Urinary bladder (tissue), 3 donors: ENCODE measurements at regions not wholly inside any gene's neighbourhood (a gene's known extent, or its start where the extent isn't known, plus 50 kb on each side); places are given as distances from the start of the nearest gene placed in this dataset.

Experiments used
- DNase-seq: peaks from one replicate; pipeline ENCODE4 v3.0.0-alpha.2; 2015; ENCODE audit errors: extremely low spot score
- H3K27ac ChIP-seq: one replicate; pipeline ENCODE4 v1.5.1; 2013; ENCODE audit warnings: low read depth, mild to moderate bottlenecking, moderate library complexity
- H3K36me3 ChIP-seq: one replicate; pipeline ENCODE4 v1.6.1; 2013; ENCODE audit warnings: mild to moderate bottlenecking, moderate library complexity; ENCODE audit not compliant: insufficient read depth
- H3K4me1 ChIP-seq: one replicate; pipeline ENCODE4 v1.6.1; 2013; ENCODE audit warnings: mild to moderate bottlenecking, moderate library complexity; ENCODE audit not compliant: insufficient read depth
- H3K4me3 ChIP-seq: one replicate; pipeline ENCODE4 v1.5.1; 2013; ENCODE audit warnings: low read depth, low read length
- WGBS: extraction: QIAGEN DNeasy Blood & Tissue Kit; methylation state at CpG from one replicate; pipeline ENCODE4 v1.1.7; 2013; 5-methylcytosine and 5-hydroxymethylcytosine counted together
- donor health status: healthy with polysubstance abuse.
- donor health status: healthy.

DNA sequence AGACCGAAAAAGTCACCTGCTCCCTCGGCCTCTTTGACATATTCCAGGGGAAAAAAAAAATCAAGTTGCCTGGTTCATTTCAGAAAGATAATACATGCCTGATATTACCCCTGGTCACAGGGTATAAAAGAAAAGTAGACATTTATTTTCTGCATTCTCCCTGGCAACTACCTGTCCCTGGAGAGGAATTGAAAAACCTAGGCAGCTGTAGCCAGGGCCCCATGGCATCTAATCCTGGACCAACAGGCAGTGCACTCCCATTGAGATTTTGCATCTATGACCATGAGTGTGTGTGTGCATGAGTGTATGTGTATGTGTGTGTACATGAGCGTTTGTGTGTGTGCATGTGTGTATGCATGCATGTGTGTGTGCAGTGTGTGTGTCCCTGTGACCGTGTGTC is 338.2 kb upstream of the PFKP start:
- H3K27ac ChIP-seq: no peak overlapping the region
- H3K4me1 ChIP-seq: no peaks in the 10 kb centered on the region
- DNase-seq: no peak
- H3K36me3 ChIP-seq: no peaks in the 10 kb centered on the region
- 80% methylated on average over 4 of the region's 4 CpGs for WGBS
- H3K4me3 ChIP-seq: no peak overlapping the region

DNA sequence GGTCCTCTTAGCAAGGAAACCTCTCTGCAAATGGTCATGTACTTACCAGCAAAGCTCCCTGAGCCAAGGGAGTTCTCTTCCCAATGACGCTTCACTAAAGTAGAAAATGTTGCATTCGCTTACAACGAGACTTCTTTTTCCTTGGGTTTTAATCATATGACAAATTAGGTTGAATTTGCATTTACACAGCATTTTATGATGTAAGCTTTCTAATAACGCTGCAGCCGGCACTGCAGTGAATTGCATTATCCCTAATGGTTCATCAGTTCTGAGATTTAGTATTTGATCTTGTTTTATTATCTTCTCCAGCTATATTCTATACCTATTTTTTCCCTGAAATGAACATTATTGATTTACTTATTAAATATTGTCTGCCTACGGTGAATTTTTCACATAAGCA is 339.3 kb upstream of the PFKP start:
- no peaks in the 10 kb centered on the region for H3K36me3 ChIP-seq
- no peaks in the 10 kb centered on the region for H3K4me1 ChIP-seq
- DNase-seq: no peak
- 91% methylated on average over 6 of the region's 6 CpGs for WGBS
- no peak overlapping the region for H3K27ac ChIP-seq
- no peak overlapping the region for H3K4me3 ChIP-seq

DNA sequence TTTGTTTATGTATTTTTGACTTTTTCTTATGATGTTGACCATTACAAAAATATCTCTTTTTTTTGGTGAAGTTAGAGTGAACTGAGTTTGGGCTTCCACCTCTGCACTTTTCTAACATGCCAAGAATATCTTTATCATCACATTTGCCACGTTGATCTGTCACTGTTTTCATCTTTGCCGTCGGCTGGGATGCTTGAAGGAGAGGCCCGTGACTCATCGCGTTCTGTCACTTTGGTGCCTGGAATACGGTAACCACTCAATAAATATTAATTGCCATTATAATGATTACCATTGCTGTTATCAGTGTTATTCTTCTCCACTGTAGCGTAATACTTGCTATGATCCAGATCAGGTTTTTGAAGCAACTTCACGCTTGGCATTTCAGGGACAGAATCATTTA is 350.8 kb upstream of the PFKP start:
- DNase-seq: no peak
- WGBS: 78% methylated on average over 9 of the region's 9 CpGs
- H3K27ac ChIP-seq: no peak overlapping the region
- H3K4me3 ChIP-seq: no peak overlapping the region
- no peaks in the 10 kb centered on the region for H3K4me1 ChIP-seq
- H3K36me3 ChIP-seq: no peaks in the 10 kb centered on the region

DNA sequence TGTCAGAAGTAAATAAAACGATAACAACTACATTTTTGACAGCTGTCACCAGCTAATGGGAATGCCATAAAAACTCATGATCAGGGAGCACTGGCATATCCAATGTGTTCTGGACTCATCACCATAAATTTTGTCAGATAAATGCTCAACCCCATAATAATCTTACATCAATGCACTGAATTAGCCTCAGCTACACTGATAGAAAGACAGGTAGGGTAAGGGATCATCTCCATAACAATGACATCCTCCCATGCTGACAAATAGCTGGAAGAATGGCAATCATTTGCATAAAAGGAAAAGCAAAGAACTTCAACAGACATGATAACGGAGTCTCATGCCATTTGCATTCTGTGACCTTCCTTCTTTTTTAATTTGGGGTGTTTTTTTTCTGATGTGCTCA is 352.8 kb upstream of the PFKP start:
- Histone ChIP-seq H3K4me1 (no peaks in the 10 kb centered on the region), H3K4me3 (no peak overlapping the region), H3K27ac (no peak overlapping the region), H3K36me3 (no peaks in the 10 kb centered on the region)
- 76% methylated on average over 2 of the region's 2 CpGs for WGBS
- no peak for DNase-seq

DNA sequence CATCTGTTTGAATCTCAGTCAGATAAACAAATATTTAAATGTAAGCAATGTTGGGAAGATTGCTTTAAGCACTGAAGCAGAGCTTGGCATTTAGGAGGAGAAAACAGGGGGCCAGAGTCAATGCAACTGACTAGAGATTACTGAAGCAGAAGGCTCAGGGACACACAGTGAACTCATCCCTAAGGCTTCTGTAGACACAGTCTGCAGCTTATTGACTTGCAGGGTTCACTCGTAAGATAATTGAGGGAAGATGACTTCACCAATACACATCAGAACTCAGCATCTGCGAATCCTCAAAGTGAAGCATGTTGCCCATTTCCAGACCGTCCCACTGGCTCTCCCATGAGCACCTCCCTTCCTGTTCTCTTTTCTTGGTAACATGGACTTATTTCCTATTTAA is 363.4 kb upstream of the PFKP start:
- H3K4me1 ChIP-seq: no peaks in the 10 kb centered on the region
- H3K36me3 ChIP-seq: no peaks in the 10 kb centered on the region
- no peak overlapping the region for H3K4me3 ChIP-seq
- DNase-seq: no peak
- 40% methylated on average over 3 of the region's 3 CpGs for WGBS
- no peak overlapping the region for H3K27ac ChIP-seq

DNA sequence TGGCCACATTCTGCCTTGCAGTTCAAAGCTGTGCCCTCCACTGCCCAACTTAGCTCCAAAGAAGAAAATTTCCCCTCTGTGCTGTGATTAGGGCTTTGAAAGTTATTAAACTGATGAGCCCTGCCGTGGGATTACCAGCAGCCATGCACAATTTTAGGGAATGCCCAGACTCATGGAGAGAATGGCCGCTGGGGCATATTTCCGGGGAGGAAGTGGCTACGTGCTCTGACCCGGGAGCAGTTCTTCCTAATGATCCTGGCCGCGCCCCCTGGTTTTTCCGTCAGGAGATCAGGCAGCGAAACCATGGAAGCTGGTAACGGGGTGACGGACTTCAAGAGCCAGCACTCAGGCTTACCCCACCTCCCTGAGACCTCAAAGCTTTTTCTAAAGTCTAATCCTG is 365.5 kb upstream of the PFKP start:
- no peak overlapping the region for H3K4me3 ChIP-seq

DNA sequence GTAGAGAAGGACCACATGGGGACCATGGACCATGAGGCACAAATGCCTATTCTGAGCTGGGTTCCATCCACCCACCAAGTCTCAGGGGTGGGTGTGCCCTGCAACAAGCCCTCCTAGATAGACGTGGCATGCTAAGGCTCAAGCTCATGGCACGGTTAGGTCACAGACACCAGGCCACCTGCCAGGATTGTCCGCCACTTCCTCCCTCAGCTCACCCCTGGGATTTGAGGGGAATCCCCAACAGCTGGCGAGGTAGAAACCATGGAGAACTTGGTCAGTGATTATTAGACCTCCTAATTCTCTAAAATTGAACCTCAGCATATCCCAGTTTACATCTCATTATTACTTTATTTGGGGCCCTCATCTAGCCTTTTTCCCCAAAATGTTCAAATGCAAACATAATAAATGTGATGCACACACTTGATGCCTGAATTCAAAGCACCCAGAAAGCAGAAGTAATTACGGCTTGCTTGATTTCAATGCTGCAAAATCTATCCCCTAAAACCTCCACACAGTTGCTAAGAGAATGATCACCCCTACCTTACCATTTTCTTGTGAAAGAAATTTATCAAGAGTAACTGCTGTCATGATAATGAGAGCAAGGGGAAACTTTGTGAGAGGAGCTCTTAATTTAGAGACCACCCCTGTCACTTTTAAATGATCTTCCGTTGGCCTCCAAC is 366.6 kb upstream of the PFKP start:
- H3K36me3 ChIP-seq: no peaks in the 10 kb centered on the region
- 81% methylated on average over 6 of the region's 6 CpGs for WGBS

More for the DNA sequence above, 365.5 kb upstream of the PFKP start:
- DNase-seq: no peak
- Histone ChIP-seq H3K4me1 (no peaks in the 10 kb centered on the region), H3K27ac (no peak overlapping the region), H3K36me3 (no peaks in the 10 kb centered on the region)
- WGBS: 95% methylated on average over 11 of the region's 11 CpGs

DNA sequence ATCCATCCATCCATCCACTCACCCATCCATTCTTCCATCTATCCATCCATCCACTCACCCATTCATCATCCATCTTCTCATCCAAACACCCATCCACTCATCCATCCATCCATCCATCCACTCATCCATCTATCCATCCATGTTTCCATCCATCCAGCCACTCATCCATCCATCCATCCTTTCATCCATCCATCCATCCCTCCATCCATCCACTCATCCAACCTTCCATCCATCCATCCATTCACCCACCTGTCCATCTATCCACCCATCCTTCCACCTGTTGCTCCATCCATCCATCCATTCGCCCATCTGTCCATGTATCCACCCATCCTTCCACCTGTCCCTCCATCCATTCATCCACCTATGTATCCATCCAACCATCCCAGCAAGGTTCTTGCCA is 378.4 kb upstream of the PFKP start:
- 57% methylated on average over 1 of the region's 1 CpG for WGBS
- H3K36me3 ChIP-seq: no peaks in the 10 kb centered on the region
- H3K4me1 ChIP-seq: no peaks in the 10 kb centered on the region
- no peak overlapping the region for H3K27ac ChIP-seq
- DNase-seq: no peak
- H3K4me3 ChIP-seq: no peak overlapping the region

More for the DNA sequence above, 366.6 kb upstream of the PFKP start:
- Histone ChIP-seq H3K4me3 (no peak overlapping the region), H3K27ac (no peak overlapping the region), H3K4me1 (no peaks in the 10 kb centered on the region)
- DNase-seq: no peak

DNA sequence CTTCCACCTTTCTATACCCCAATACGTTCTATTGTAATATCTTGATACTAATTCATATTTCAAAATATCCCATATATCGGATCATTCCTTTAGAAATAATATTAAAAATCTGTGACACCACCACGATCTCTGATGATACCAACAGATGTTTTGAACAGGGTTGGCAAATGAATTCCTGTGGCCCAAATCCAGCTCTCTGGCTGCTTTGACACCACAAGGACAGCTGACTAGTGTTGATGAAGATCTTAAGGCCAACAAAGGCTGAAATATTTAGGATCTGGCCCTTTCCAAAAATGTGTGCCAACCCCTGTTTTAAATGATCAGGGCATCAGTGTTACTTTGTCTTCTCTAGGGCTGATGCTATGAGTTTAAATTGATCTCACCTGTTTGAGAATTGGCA is 380.7 kb upstream of the PFKP start:
- WGBS: 81% methylated on average over 3 of the region's 3 CpGs
- H3K4me1 ChIP-seq: no peaks in the 10 kb centered on the region
- no peak for DNase-seq

DNA sequence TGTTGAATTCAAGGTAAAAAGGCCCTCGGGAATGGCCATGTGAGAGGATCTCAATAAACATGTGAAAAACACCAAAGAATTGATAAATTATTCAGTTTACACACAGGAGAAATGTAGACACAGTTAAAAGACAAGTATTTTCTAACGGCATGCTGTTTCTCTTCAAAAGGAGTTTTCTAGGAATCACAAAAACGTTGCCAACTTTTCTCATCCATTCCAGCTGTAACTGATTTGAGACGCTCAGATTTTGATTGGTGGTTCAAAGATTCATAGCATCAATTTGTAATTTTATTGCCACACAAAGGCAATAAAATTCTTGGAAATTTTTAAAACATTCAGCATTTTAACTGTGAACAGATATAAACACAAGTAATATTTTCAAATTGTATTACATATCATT is 384.9 kb upstream of the PFKP start:
- no peak for DNase-seq
- 27% methylated on average over 4 of the region's 4 CpGs for WGBS
- Histone ChIP-seq H3K4me1 (no peaks in the 10 kb centered on the region), H3K27ac (no peak overlapping the region), H3K36me3 (no peaks in the 10 kb centered on the region), H3K4me3 (no peak overlapping the region)

More for the DNA sequence above, 380.7 kb upstream of the PFKP start:
- Histone ChIP-seq H3K4me3 (no peak overlapping the region), H3K36me3 (no peaks in the 10 kb centered on the region), H3K27ac (no peak overlapping the region)

DNA sequence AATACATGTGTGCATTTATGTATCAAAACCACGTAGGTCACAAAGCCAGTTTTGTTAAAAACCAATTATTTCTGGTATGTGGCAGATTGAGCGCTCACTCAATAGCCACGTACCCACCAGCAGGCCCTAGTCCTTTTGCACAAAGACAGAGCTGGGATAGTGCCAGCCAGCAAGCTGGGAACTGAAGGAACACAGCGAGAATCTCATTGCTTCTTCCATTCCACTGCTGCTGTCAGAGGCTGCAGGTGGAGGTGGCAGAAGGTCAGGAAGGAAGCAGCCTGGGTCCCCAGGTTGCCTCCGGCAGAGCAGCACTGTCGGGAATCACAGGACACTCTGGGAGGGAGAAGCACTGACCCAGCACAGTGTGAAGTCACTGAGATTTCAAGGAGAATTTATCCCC is 385.5 kb upstream of the PFKP start:
- H3K27ac ChIP-seq: no peak overlapping the region
- DNase-seq: no peak
- H3K36me3 ChIP-seq: no peaks in the 10 kb centered on the region
- H3K4me1 ChIP-seq: no peaks in the 10 kb centered on the region
- no peak overlapping the region for H3K4me3 ChIP-seq
- 62% methylated on average over 6 of the region's 6 CpGs for WGBS

DNA sequence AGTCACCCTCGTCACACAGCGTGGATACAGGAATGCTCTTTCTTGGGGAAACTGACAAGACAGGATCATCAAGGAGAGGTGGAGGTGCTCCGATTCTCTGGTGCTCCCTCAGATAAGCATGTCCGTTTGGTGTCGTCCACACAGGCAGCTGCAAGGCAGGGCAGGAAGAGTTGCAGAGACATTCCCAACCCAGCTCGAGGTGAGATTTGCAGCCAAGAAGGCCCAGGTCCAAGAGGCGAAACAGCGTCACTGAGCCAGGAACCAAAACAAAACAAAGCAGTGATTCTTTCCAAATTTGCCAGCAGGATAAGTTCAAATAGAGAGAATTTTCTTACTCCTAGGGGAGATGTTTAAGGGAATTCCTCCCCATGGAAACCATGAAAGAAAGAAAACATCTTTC is 386.5 kb upstream of the PFKP start:
- Histone ChIP-seq H3K27ac (no peak overlapping the region), H3K4me3 (no peak overlapping the region), H3K36me3 (no peaks in the 10 kb centered on the region), H3K4me1 (no peaks in the 10 kb centered on the region)
- 21% methylated on average over 8 of the region's 8 CpGs for WGBS
- no peak for DNase-seq

DNA sequence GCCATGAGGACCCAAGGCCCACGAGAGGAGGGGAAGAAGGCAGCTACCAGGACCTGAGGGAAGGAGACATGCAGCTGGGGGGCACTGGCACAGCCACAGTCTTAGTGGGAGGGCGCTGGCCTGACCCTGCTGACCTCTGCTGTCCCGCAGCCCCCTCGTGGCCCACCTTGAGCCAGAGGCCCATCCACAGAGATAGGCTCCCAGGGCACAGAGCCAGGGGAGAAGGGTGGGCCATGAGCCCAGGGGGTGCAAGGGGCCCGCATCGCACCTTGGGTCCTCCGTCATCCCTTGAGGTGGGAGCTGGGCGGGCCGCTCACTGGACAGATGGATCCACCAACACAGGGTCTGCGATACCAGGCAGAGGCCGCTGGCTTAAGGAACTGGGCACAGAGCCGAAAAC is 387.7 kb upstream of the PFKP start:
- Histone ChIP-seq H3K4me3 (no peak overlapping the region), H3K4me1 (no peaks in the 10 kb centered on the region), H3K27ac (no peak overlapping the region), H3K36me3 (no peaks in the 10 kb centered on the region)
- DNase-seq: no peak
- WGBS: 91% methylated on average over 12 of the region's 12 CpGs

DNA sequence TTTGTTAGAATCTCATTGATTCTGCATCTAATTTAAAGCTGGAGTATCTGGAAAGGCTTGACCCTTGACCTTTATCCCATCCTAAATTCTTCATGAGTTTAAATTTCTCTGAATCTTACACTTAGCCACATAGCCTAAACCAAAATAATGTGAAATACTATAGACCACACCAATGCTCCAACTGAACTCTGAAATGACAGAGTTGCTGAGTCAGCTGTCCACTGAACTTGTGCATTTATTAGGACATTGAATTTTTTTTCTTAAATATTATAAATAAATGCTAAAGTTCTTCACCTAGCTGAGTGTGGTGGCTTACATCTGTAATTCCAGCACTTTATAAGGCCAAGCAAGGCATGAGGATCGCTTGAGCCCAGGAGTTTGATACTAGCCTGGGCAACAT is 390.9 kb upstream of the PFKP start:
- DNase-seq: no peak
- Histone ChIP-seq H3K36me3 (no peaks in the 10 kb centered on the region), H3K4me1 (no peaks in the 10 kb centered on the region), H3K27ac (no peak overlapping the region), H3K4me3 (no peak overlapping the region)
- WGBS: 99% methylated on average over 1 of the region's 1 CpG

DNA sequence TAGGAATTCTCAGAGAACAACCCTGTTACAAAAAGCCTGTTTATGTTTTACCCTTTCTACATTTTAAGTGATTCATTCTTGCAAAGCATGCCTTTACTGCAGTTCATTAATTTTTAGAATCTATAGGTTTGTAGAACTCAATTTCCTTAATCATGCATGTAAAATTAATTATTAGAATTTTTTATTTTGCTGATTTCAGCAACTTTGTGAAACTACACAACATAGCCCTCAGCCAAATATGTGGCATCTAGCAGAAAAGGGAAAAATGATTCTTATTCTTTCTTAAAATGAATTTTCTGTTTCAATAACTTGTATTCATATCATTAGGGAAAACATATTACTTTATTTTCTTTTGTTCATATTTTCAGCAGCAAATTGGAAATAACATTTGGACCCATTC is 392.9 kb upstream of the PFKP start:
- DNase-seq: no peak
- Histone ChIP-seq H3K27ac (no peak overlapping the region), H3K36me3 (no peaks in the 10 kb centered on the region), H3K4me3 (no peak overlapping the region), H3K4me1 (no peaks in the 10 kb centered on the region)
